CD4-positive, alpha-beta T cell (primary cell): ENCODE measurements at regions not wholly inside any gene's neighbourhood (a gene's known extent, or its start where the extent isn't known, plus 50 kb on each side); places are given as distances from the start of the nearest gene placed in this dataset.

ENCODE experiments used
- ATAC-seq: fragments of 200-7000 bp; cut with Tn5 transposase; one replicate; pipeline ENCODE4 v1.10.0; 2022; ENCODE audit warnings: mild to moderate bottlenecking; ENCODE audit not compliant: poor library complexity
- CTCF ChIA-PET: fragments of 350-600 bp; sonication (Branson Sonifier 250); formaldehyde crosslinking; loops from one replicate; lab custom pipeline; 2021; ENCODE audit warnings: antibody characterized with exemption, inconsistent platforms; lab: Charles Lee
- POLR2A ChIA-PET: fragments of 350-600 bp; sonication (Branson Sonifier 250); formaldehyde crosslinking; loops from one replicate; lab custom pipeline; 2021; ENCODE audit warnings: antibody characterized with exemption, inconsistent platforms; lab: Charles Lee
- DNase-seq, 14 experiments: peaks; one replicate each; pipeline ENCODE4 v3.0.0-alpha.2; 2013 to 2020; ENCODE audit warnings: mixed read lengths in 2 of 14
- H3K27ac ChIP-seq, 2 donors: one replicate each; pipeline versions ENCODE4 v1.5.1 to v1.7.0; 2013; ENCODE audit warnings: low read length in 2 of 2, low read depth in 1 of 2, mild to moderate bottlenecking in 1 of 2
- H3K27me3 ChIP-seq, 2 experiments: 1 replicate in 1 of 2; 2 replicates in 1 of 2; pipeline versions ENCODE4 v1.6.1 to v1.7.0; 2013; ENCODE audit warnings: low read length in 2 of 2, control low read depth in 1 of 2, mild to moderate bottlenecking in 1 of 2, moderate library complexity in 1 of 2; ENCODE audit not compliant: insufficient read depth in 2 of 2, control insufficient read depth in 1 of 2
- H3K36me3 ChIP-seq: one replicate; pipeline ENCODE4 v1.6.1; 2013; ENCODE audit warnings: low read length, control low read depth; ENCODE audit not compliant: insufficient read depth
- H3K4me1 ChIP-seq: one replicate; pipeline ENCODE4 v1.6.1; 2013; ENCODE audit warnings: low read length, control low read depth; ENCODE audit not compliant: insufficient read depth
- H3K4me3 ChIP-seq: one replicate; pipeline ENCODE4 v1.5.1; 2013; ENCODE audit warnings: mild to moderate bottlenecking, low read length, moderate library complexity
- H3K9me3 ChIP-seq, 2 experiments: 1 replicate in 1 of 2; 2 replicates in 1 of 2; pipeline versions ENCODE4 v1.6.1 to v1.7.0; 2013; ENCODE audit warnings: low read length in 2 of 2, mild to moderate bottlenecking in 2 of 2, control low read depth in 1 of 2, moderate library complexity in 1 of 2; ENCODE audit not compliant: control insufficient read depth in 1 of 2, insufficient read depth in 1 of 2
- H3K27ac Mint-ChIP-seq: one replicate; pipeline ENCODE4 v1.8.0; 2020; ENCODE audit warnings: mixed read lengths
- H3K27me3 Mint-ChIP-seq: one replicate; pipeline ENCODE4 v1.8.0; 2021; ENCODE audit warnings: mixed read lengths
- H3K36me3 Mint-ChIP-seq: one replicate; pipeline ENCODE4 v1.8.0; 2021; ENCODE audit warnings: low read depth, mixed read lengths
- H3K4me1 Mint-ChIP-seq: one replicate; pipeline ENCODE4 v1.8.0; 2021; ENCODE audit warnings: low read depth, mixed read lengths
- H3K4me3 Mint-ChIP-seq: one replicate; pipeline ENCODE4 v1.8.0; 2020; ENCODE audit warnings: mild to moderate bottlenecking, mixed read lengths
- H3K9me3 Mint-ChIP-seq: one replicate; pipeline ENCODE4 v1.8.0; 2020; ENCODE audit warnings: mixed read lengths
- intact Hi-C, 2 experiments: fragments of 100-400 bp; cut with DNase I in 1 of 2; cut with micrococcal nuclease in 1 of 2; formaldehyde crosslinking; loops; one replicate each; pipeline versions ENCODE4 v1.15.1 to v1.9.0; 2023 to 2025; cut with DNase I, micrococcal nuclease
- TF ChIP-seq, protein P1 (sequence below): fragments of 200-600 bp; IDR thresholded peaks from one replicate; pipeline ENCODE4 v1.8.0; 2022; ENCODE audit warnings: antibody characterized with exemption, mild to moderate bottlenecking

DNA sequence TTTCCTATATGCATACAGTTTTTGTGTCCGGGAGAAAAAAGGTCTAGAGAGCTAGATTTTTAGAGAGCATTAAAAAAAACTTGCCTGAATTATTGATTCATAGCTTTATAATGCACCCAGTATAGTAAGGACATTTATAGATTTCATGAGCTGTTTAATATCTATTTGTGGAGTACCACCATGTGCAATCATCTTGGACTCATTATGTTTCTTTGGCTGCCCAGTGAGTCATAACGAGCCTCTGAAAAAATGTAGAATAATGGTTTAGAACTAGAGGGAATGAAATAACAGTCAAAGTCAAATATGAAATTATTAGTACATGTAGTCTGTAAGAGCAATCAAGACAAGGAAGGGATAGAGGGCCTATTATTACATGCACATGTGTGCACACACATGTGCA, 350.0 kb downstream of the CD83 start:
- TF ChIP-seq, protein P1, sequence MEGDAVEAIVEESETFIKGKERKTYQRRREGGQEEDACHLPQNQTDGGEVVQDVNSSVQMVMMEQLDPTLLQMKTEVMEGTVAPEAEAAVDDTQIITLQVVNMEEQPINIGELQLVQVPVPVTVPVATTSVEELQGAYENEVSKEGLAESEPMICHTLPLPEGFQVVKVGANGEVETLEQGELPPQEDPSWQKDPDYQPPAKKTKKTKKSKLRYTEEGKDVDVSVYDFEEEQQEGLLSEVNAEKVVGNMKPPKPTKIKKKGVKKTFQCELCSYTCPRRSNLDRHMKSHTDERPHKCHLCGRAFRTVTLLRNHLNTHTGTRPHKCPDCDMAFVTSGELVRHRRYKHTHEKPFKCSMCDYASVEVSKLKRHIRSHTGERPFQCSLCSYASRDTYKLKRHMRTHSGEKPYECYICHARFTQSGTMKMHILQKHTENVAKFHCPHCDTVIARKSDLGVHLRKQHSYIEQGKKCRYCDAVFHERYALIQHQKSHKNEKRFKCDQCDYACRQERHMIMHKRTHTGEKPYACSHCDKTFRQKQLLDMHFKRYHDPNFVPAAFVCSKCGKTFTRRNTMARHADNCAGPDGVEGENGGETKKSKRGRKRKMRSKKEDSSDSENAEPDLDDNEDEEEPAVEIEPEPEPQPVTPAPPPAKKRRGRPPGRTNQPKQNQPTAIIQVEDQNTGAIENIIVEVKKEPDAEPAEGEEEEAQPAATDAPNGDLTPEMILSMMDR, result no peak
- intact Hi-C loops, result no loop called here
- no peak overlapping the region for H3K4me3 ChIP-seq
- Mint-ChIP-seq H3K36me3 (peaks cover 5% of the 10 kb centered on the region), H3K4me1 (no peaks in the 10 kb centered on the region), H3K27me3 (no peaks in the 10 kb centered on the region), H3K4me3 (no peak overlapping the region), H3K27ac (no peak overlapping the region), H3K9me3 (peaks cover 12% of the 10 kb centered on the region)
- POLR2A ChIA-PET, result no interaction called here
- no peak overlapping the region for H3K27ac ChIP-seq
- DNase-seq (no peak), ATAC-seq (no peak)
- H3K4me1 ChIP-seq, result no peaks in the 10 kb centered on the region
- peaks cover 0 to 11% of the 10 kb centered on the region in 2 experiments for H3K9me3 ChIP-seq
- CTCF ChIA-PET, result no interaction called here
- no peaks in the 10 kb centered on the region for H3K36me3 ChIP-seq
- H3K27me3 ChIP-seq, result no peaks in the 10 kb centered on the region

- TF ChIP-seq, protein P1, result no peak
- CTCF ChIA-PET, result no interaction called here
- H3K4me3 ChIP-seq, result no peak overlapping the region
- Mint-ChIP-seq H3K4me1 (no peaks in the 10 kb centered on the region), H3K27ac (no peak overlapping the region), H3K36me3 (peaks cover 5% of the 10 kb centered on the region), H3K27me3 (no peaks in the 10 kb centered on the region), H3K4me3 (no peak overlapping the region), H3K9me3 (peaks cover 11% of the 10 kb centered on the region)
- H3K27ac ChIP-seq, result no peak overlapping the region
- no peak for DNase-seq
- no peak for ATAC-seq
- peaks cover 0 to 11% of the 10 kb centered on the region in 2 experiments for H3K9me3 ChIP-seq
- H3K36me3 ChIP-seq, result no peaks in the 10 kb centered on the region
- H3K4me1 ChIP-seq, result no peaks in the 10 kb centered on the region
- intact Hi-C loops, result no loop called here
- no peaks in the 10 kb centered on the region for H3K27me3 ChIP-seq
- POLR2A ChIA-PET, result no interaction called here
Observed at GRCh38 chr6:14468647-14469321, 351.2 kb downstream of the CD83 start.

DNA sequence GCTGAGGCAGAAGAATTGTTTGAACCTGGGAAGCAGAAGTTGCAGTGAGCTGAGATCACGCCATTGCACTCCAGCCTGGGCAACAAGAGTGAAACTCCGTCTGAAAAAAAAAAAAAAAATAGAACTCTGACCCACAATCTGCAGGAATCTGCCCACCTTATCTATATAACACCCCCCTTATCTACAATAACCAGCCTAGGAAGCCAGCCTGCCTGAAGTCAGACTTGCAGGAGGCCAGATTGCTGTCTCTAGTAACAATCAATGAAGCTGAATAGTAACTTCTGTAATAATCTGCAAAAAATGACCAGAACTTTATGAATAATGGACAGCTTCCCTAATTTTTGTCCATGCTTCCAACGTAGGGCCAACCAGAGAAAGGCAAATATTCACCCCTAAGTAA, 352.5 kb downstream of the CD83 start:
- TF ChIP-seq, protein P1, result no peak
- DNase-seq (no peak), ATAC-seq (no peak)
- H3K4me1 Mint-ChIP-seq, result no peaks in the 10 kb centered on the region
- no peak overlapping the region for H3K4me3 ChIP-seq
- peaks cover 9% of the 10 kb centered on the region for H3K9me3 Mint-ChIP-seq
- no peak overlapping the region for H3K27ac Mint-ChIP-seq
- ChIA-PET POLR2A (interaction anchor here (0.5 kb wide), 1 partner anchor 666 kb away, joined by 3 read pairs; no protein-coding TSS in a partner anchor), CTCF (no interaction called here)
- H3K36me3 ChIP-seq, result no peaks in the 10 kb centered on the region
- peaks cover 0 to 11% of the 10 kb centered on the region in 2 experiments for H3K9me3 ChIP-seq
- intact Hi-C loops, result no loop called here
- H3K4me1 ChIP-seq, result no peaks in the 10 kb centered on the region
- no peaks in the 10 kb centered on the region for H3K27me3 ChIP-seq
- peaks cover 5% of the 10 kb centered on the region for H3K36me3 Mint-ChIP-seq
- no peak overlapping the region for H3K4me3 Mint-ChIP-seq
- no peaks in the 10 kb centered on the region for H3K27me3 Mint-ChIP-seq
- no peak overlapping the region for H3K27ac ChIP-seq
